Type B pancreatic cell (in vitro differentiated cells): ENCODE measurements at regions not wholly inside any gene's neighbourhood (a gene's known extent, or its start where the extent isn't known, plus 50 kb on each side); places are given as distances from the start of the nearest gene placed in this dataset.

ENCODE experiments used
- DNase-seq: peaks from one replicate; pipeline ENCODE4 v3.0.0; 2021; ENCODE audit warnings: mixed read lengths; ENCODE audit not compliant: unreplicated experiment; ENCODE audit errors: extremely low spot score
- H3K27ac Mint-ChIP-seq: 2 replicates; pipeline ENCODE4 v1.8.0; 2021; ENCODE audit warnings: mild to moderate bottlenecking, mixed read lengths
- H3K27me3 Mint-ChIP-seq: 2 replicates; pipeline ENCODE4 v1.8.0; 2021; ENCODE audit warnings: mixed read lengths
- H3K36me3 Mint-ChIP-seq: 2 replicates; pipeline ENCODE4 v1.8.0; 2021; ENCODE audit warnings: mixed read lengths
- H3K4me1 Mint-ChIP-seq: one replicate; pipeline ENCODE4 v1.8.0; 2021; ENCODE audit warnings: mixed read lengths; ENCODE audit not compliant: unreplicated experiment
- H3K4me3 Mint-ChIP-seq: 2 replicates; pipeline ENCODE4 v1.8.0; 2021; ENCODE audit warnings: mild to moderate bottlenecking, mixed read lengths
- H3K9me3 Mint-ChIP-seq: 2 replicates; pipeline ENCODE4 v1.8.0; 2021; ENCODE audit warnings: mixed read lengths
- TF ChIP-seq, protein P1 (sequence below): fragments of 200-600 bp; sonication (generic); conservative IDR thresholded peaks from 2 replicates; pipeline ENCODE4 v1.5.0; 2021; ENCODE audit warnings: antibody characterized with exemption, mild to moderate bottlenecking

DNA sequence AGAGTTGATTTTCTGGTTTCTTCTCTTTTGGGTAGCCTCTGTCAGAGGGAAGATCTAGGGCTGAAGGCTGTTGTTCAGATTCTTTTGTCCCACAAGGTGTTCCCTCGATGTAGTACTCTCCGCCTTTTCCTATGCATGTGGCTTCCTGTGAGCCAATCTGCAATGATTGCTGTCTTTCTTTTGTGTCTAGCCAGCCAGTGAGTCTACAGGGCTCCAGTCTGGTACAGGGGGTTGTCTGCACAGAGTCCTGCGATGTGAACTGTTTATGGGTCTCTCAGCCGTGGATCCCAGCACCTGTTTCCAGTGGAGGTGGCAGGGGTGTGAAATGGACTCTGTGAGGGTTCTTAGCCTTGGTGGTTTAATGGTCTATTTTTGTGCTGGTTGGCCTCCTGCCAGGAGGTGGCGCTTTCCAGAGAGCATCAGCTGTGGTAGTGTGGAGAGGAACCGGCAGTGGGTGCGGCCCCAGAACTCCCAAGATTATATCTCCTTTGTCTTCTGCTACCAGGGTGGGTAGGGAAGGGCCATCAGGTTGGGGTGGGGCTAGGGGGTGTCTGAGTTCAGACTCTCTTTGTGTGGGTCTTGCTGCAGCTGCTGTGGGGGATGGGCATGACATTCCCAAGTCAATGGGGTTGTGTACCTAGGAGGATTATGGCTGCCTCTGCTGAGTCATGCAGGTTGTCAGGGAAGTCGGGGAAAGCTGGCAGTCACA lies 81.3 kb upstream of the C21orf91 start:
- no peak overlapping the region for H3K4me3 Mint-ChIP-seq

DNA sequence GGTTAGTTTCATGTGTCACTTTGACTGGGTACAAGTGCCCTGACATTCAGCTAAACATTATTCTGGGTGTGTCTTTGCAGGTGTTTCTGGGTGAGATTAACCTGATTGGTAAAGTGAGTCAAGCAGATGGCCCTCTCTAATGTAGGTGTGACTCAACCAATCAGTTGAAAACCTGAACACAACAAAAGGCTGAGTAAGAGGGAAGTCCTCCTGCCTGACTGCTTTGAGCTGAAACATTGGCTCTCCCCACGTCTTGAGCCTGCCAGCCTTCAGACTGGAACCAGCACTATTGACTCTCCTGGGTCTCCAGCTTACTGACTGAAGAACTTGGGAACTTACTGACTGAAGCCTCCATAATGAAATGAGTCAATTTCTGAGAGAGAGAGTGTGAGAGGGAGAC lies 70.0 kb upstream of the C21orf91 start:
- Mint-ChIP-seq H3K36me3 (no peaks in the 10 kb centered on the region), H3K27me3 (peaks cover 5% of the 10 kb centered on the region), H3K27ac (no peak overlapping the region), H3K4me3 (no peak overlapping the region), H3K4me1 (no peaks in the 10 kb centered on the region), H3K9me3 (no peaks in the 10 kb centered on the region)
- TF ChIP-seq, protein P1, sequence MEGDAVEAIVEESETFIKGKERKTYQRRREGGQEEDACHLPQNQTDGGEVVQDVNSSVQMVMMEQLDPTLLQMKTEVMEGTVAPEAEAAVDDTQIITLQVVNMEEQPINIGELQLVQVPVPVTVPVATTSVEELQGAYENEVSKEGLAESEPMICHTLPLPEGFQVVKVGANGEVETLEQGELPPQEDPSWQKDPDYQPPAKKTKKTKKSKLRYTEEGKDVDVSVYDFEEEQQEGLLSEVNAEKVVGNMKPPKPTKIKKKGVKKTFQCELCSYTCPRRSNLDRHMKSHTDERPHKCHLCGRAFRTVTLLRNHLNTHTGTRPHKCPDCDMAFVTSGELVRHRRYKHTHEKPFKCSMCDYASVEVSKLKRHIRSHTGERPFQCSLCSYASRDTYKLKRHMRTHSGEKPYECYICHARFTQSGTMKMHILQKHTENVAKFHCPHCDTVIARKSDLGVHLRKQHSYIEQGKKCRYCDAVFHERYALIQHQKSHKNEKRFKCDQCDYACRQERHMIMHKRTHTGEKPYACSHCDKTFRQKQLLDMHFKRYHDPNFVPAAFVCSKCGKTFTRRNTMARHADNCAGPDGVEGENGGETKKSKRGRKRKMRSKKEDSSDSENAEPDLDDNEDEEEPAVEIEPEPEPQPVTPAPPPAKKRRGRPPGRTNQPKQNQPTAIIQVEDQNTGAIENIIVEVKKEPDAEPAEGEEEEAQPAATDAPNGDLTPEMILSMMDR = no peak
- no peak for DNase-seq

More for the DNA sequence above, 81.3 kb upstream of the C21orf91 start:
- Mint-ChIP-seq H3K27me3 (no peaks in the 10 kb centered on the region), H3K36me3 (no peaks in the 10 kb centered on the region), H3K9me3 (peaks cover 21% of the 10 kb centered on the region), H3K27ac (no peak overlapping the region), H3K4me1 (peaks cover 17% of the 10 kb centered on the region)
- TF ChIP-seq, protein P1 = no peak
- no peak for DNase-seq

DNA sequence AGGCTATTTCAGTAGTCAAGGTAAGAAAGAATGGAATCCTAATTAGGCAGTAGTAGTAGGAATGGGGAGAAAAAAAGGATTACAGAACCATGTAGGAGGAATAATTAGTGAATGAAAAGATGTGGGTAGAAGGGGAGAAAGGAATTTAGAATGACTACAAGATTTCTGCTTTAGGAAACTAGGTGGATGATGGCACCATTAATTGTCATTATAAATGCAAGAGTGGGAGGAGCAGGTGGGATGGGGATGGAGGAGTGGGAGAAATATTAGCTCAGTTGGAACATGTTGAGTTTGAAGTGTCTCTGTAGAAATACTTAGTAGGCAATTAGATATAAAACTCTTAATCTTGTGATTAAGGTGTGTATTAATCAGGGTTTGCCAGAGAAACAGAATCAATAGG lies 50.0 kb upstream of the C21orf91 start:
- no peak overlapping the region for H3K27ac Mint-ChIP-seq
- TF ChIP-seq, protein P1 = no peak
- H3K4me3 Mint-ChIP-seq = no peak overlapping the region
- no peak for DNase-seq
- peaks cover 25% of the 10 kb centered on the region for H3K27me3 Mint-ChIP-seq
- no peaks in the 10 kb centered on the region for H3K36me3 Mint-ChIP-seq
- H3K9me3 Mint-ChIP-seq = no peaks in the 10 kb centered on the region
- H3K4me1 Mint-ChIP-seq = no peaks in the 10 kb centered on the region
